Stimulated activated CD4-positive, alpha-beta T cell treated with anti-CD3 and anti-CD28 coated beads, Interleukin-1b, Interleukin-23, amount 100 ng/mL, for 1 hour (primary cell): ENCODE measurements at regions not wholly inside any gene's neighbourhood (a gene's known extent, or its start where the extent isn't known, plus 50 kb on each side); places are given as distances from the start of the nearest gene placed in this dataset.
A peak's percentile ranks its signal among the peaks of the same experiment; 100 is the strongest.
"Not testable (repeated sequence)": the region's sequence is repeated elsewhere in the genome, so short reads cannot be mapped to it uniquely, and the experiment has no call there.

Experiments
- DNase-seq, 2 donors: peaks; one replicate each; pipeline ENCODE4 v3.0.0-alpha.2; 2020; ENCODE audit warnings: low read depth in 2 of 2

DNA sequence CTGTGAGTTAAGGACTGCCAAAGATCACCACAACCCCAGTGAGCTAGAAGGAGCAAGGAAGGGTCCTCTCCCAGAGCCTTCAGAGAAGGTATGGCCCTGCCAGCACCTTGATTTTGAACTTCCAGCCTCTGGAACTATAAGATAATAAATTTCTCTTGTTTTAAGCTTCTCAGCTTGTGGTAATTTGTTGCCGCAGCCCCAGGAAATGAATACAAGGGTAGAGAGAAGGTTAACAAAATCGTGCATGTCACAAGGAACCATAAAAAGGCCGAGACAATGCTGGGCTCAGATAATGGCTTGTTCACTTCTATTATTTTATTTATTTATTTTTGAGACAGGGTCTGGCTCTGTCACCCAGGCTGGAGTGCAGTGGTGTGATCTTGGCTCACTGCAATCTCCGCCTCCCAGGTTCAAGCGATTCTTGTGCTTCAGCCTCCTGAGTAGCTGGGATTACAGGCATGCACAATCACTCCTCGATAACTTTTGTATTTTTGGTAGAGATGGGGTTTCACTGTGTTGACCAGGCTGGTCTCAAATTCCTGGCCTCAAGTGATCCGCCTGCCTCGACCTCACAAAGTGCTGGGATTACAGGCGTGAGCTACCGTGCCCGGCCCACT lies 71.5 kb downstream of the WSB1 start:
- not testable (repeated sequence) for DNase-seq

DNA sequence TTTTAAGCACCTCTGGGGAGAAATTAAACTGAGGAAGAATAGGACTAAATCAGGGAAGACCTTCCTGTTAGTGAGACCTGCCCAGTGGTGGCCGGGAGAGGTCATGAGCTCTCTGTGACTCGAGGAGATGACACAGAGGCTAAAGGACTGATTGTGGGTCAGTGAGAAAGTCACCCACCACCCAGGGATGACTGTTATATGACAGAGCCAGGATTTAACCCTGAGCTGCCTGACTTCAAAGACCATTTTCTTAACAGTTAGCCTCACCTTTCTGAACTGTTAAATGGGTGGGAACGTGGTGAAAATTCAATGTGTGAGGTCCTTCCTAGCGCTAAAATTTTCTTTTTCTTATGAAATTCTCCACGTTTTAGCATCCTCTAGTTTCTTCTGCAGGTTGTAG lies 72.5 kb downstream of the WSB1 start:
- no peak for DNase-seq

DNA sequence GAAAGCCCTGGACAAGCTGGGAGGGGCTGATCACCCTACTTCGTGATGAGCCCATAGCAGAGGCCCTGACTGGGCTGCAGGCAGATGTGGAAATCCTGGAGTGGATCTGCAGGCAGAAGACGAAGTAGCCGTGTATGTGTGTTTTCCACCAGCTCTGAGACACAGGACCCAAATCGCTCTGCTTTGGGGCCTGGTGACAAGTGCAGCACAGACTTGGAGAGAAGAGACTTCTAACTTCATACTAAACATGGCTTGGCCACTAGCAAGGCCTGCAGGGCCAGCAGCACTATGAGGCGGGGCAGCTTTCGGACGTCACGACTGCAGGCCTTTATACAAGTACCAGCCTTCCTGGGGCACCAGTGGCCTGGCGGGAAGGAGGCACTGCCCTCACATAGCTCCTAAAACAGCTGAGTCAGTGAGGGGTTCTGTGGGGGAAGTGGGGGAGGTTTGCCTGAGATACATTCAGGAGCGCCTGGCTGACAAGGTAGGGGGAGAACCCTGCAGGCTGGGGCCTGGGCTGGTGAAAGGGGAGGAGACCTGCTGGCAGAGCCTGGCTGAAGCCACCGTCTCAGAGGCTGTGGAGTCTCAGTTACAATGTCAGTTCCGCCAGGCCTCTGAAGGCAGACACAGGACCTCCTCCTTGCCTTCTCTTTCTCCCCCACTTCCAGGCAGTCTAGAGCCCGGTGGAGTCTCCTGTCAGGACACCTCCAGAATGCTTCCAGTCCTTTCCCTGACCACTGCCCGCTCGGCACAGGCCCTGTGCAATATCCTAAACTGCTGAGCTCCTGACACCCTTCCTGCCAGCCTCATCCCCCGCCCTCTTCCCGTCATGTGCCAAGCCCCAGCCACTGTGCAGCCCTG lies 73.4 kb downstream of the WSB1 start:
- no peak for DNase-seq

DNA sequence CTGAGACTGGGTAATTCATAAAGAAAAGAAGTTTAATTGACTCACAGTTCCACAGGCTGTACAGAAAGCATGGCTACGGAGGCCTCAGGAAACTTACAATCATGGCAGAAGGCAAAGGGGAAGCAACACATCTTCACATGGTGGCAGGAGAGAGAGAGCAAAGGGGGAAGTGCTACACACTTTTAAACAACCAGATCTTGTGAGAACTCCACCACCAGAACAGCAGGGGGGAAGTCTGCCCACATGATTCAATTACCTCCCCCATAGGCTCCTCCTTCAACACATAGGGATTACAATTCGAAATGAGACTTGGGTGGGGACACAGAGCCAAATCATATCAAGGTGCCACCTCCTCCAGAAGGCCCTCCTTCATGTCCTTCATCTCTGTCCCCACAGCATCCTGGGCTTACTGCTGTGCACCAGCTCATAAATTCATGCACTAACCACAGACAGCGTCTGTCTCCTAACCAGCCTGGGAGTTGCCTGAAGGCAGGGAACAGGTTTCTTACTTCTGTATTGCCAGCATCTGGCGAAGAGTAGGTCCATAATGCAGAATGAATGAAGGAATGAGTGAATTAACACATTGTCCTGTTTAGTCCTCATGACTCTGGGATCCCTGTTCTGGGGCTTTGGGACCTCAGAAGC lies 74.4 kb downstream of the WSB1 start:
- no peak for DNase-seq

DNA sequence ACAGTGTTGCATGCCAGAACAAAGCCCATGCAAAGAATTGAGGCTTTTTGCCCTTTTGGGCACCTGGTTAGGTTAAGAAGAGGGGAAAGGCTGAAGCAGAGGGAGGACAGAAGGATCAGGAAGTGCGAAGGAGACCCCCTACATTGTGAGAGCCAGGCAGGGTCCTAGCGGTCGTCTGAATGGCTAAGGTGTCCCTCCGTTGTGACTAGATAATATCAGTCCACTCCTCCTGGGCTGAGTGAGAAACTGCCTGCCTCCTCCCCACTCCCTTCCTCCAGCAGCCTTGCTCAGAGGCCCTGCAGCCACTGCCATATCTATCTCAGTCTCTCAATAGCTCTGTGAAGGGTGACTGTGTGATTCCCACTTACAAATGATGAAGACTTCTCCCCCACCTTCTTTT lies 75.1 kb downstream of the WSB1 start:
- no peak for DNase-seq

DNA sequence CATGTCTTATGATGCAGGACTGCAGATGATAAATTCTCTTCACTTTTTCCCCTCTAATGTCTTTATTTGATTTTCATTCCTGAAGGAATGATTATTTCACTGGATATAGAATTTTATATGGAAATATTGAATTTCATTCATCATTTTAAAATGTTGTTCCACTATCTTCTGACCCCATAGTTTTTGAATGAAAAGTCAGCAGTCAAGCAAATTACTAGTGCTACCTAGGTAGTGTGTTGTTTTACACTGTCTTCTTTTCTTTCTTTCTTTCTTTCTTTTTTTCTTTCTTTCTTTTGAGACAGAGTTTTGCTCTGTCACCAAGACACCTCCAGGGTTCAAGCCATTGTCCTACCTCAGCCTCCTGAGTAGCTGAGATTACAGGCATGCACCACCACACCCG lies 76.9 kb downstream of the WSB1 start:
- no peak for DNase-seq

DNA sequence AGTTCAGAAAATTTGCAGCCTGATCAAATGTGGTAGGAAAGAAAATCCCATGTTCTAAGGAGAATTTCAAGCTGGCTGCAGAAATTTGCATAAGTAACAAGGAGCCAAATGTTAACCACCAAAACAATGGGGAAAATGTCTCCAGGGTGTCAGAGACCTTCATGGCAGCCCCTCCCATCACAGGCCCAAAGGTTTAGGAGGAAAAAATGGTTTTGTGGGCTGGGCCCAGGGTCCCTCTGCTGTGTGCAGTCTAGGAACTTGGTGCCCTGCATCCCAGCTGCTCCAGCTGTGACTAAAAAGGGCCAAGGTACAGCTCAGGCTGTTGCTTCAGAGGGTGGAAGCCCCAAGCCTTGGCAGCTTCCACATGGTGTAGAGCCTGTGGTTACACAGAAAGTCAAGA lies 79.8 kb downstream of the WSB1 start:
- not testable (repeated sequence) for DNase-seq

DNA sequence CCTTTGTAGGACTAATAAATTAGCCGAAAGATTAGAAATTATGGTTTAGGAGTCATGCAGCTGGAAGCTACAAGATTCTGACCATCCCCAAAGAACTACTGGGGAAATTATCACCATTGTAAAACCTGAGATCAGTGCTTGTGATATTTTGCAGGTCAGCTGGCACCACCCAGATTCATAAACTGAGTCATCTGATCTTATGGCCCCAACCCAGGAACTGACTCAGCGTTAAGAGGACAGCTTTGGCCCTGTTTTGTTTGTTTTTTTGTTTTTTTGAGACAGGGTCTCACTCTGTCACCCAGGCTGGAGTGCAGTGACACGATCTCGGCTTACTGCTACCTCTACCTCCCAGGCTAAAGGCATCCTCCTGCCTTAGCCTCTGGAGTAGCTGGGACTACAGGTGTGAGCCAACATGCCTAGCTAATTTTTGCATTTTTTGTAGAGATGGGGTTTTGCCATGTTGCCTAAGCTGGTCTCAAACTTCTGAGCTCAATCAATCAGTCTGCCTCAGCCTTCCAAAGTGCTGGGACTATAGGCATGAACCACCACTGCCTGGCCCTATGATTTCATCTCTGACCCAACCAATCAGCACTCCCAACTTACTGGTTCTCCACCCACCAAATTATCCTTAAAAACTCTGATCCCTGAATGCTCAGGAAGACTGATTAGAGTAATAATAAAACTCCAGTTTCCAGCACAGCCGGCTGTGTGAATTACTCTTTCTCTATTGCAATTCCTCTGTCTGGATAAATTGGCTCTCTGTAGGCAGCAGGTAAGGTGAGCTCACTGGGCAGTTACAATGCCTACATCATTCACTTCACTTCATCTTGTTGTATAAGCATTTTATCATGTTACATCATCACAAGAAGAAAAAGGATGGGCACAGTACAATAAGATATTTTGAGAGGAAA lies 79.4 kb upstream of the KSR1 start:
- no peak for DNase-seq

DNA sequence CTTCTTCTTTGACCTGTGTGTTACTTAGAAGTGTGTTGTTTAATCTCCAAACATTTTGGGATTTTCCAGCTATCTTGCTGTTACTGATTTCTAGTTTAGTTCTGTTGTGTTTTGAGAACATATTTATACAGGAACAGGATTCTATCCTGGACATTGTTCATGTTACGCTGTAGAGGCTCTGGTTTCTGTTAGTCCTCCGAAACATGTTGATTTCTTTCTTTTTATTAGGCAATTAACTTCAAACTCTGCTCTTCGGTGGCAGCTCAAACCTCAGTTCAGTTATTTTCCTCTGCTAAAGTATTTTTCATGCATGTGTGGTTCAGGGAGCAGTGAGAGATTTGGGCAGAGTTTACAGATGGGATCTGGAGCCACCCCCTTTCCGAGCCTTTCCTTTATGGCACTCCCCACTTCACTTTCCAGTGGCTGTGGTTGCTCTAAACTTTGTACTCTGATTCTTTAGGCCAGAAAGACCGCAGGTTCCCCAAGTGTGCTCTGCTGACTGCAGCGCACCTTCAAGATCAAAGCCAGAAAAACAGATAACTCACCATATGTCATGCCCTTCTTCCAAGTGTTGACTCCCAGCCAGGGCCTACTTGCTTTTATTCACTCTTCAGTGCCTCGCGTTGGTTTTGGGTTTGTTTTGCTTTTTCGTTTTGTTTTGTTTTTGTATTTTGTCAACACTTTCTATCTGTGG lies 77.6 kb upstream of the KSR1 start:
- DNase-seq = no peak

DNA sequence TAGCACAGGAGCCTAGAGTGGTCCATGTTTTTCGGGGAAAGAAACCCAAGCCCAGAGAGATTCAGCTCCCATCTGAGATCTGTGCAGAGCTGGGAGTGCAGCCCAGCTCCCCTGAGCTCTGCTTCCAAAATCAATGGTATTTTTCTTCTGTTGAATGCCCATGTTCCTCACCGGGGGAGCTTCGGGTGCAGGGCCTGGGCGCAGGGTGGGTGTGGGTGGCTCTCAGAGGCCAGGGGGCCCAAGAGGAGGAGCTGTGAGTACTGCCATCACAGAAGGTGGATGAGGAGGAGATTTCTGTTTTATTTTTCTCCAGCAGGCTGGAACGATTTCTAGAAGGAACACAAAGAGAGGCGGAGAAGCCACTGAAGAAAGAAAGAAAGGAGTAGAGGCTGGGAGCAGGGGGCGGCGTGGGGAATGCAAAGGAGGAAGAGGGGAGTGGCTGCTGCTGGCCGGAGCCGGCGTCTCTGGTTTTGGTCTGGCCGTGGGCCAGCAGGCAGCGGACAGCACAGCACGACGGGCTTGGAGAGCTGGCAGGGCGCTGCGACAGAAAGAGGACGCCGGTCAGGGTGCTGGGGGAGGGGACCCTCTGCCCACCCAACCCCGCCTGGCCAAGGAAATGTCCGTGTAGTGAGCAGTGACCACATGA lies 76.2 kb upstream of the KSR1 start:
- DNase-seq = no peak

DNA sequence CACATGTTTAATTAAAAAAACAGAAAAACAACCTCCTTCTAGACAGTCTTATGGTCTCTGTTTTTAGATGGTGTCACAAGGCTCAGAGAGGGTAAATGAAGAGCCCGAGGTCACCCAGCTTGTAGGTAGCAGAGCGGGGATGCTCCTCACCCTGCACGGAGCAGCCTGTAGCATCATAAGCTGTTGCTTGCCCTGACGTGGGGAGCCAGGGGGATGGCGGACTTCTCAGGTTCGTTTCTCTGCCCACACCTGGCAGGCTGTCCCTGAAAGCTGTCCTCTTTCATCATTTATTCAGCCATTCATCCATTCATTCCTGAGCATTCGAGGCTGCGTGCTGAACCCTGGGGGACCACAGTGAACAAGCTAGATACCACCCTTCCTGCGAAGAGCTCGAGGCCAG lies 75.7 kb upstream of the KSR1 start:
- no peak for DNase-seq

DNA sequence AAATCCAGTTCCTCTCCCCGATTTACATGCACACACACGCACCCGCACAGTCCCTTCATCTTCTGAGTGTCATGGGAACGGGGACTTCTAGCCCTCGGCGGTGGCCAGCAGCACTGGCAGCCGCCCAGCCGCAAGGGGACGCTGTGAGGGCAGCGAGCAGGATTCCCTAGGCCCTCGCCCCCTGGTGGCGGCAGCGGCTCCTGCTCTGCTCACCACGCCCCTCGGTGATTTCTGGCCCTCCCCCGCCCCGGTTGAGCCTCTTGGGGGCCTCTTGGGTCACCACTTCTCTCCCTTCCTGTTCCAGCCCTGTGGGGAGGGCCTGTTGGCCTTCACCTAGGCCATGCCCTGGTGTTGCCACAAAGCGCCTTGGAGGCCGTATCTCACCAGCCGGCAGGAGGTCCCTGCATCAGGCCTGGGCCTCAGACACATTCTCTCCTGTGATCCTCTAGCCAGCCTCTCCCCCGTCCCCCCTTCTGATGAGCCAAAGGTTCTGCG lies 75.2 kb upstream of the KSR1 start:
- DNase-seq = peak; percentile 44 to 70

DNA sequence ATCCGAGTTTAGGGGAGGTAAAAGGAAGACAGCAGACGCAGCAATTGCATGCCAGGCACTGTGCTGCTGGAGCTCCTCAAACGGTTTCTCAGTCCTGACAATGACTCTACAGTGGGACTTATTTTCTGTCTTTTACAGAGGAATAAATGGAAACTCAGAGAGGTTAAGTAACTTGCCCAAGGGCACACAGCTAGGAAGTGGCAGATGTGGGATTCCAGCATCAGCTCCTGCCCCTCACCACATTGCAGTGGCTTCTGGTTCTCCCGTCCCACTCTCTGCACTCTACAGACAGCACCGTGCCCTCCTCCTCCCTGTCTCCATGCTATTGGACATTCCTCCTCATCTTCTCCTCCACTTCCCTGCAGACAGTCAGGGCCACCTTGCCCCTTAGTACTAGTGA lies 74.2 kb upstream of the KSR1 start:
- no peak for DNase-seq

DNA sequence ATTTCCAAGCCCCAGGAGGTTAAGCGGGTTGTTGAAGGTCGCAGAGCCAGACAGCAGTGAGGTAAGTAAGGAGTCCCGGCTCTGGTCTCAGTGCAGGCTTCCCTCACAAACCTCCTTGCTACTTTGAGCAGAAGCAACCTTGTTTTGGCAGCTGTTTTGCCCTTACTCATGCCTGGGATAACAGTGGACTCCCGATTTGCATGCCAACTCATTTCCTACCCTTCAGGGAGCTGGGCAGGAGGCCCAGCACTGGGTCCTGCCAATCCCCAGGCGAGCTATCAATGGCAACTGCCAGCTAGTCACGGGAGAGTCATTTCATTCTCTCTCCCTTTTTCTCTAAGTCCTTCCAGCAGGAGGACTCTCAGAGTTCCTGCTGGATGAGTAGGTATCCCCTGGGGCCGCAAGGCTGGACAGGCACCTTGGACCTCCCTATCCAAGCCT lies 72.0 kb upstream of the KSR1 start:
- DNase-seq = no peak

DNA sequence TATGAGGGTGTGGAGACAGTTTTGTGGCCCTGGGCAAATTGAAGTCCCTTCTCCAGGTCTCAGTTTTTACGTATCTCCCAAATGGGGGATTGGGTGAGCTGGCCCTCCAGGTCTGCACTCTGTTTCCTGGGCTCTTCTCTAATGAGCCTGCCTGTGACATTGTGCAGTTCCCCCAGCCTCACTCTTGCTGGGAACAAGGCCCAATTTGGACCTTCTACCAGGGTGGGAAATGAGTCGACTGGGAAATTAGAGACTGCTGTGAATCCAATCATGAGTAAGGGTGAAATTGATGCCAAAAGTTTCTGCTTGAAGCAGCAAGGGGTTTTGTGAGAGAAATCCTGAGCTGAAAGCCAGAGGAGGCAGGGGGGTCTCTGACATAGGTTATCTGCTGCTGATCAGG lies 71.5 kb upstream of the KSR1 start:
- no peak for DNase-seq

DNA sequence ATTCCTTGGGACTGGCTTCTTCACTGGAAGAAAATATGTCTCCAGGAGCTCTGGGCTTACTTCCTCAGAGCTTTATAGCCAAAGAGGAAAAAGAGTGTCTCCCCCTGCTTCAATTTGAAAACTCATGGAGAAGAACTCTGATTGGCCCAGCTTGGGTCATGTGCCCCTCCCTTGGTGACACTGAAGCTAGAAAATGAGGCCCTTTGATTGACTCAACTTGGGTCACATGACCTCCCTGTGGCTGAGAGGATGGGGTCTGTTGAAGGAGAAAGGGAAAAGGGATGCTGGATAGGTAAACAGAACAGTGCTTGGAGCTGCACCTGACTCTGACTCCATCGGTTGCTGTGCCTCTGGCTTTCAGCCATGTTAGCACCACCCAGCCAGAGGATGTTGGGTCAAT lies 70.6 kb upstream of the KSR1 start:
- no peak for DNase-seq

DNA sequence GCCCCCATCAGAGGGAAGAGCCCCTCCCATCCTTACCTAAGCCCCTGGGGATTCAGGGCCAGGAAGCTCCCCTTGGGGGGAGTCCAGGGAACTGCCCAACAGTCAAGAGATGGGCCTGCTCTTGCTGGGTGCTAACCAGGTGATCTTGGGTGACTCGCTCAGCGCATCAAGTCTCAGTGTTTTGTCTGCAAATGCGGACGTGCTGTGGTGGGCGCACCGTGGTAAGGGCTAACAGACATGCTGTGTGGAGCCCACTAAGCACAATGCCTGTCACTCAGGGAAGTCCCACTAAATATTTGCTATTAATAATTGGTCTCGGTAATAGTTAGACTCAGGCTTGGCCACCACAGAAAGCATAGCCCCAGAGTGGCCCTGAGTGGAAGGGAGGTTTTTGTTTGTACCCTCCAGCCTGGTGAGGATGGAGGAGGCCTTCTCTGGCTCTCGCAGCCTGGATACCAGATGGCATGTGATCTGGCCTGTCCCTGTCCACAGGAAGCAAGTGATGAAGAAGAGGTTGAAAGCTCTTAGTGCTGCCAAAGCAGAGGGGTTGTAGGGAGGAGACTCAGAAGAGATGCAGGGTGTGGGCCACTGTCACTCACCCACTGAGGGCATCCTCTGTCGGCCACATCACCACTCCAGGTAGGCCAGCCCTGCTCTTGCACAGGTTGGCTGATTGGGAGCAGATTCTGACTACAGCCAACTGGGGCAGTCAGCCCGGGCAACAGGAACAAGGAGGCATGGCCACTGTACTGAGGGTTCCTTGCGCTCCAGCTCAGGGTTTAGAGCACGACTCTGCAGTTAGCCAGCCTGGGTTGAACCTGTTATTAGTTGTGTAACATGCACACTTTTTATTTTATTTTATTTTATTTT lies 69.8 kb upstream of the KSR1 start:
- no peak for DNase-seq

DNA sequence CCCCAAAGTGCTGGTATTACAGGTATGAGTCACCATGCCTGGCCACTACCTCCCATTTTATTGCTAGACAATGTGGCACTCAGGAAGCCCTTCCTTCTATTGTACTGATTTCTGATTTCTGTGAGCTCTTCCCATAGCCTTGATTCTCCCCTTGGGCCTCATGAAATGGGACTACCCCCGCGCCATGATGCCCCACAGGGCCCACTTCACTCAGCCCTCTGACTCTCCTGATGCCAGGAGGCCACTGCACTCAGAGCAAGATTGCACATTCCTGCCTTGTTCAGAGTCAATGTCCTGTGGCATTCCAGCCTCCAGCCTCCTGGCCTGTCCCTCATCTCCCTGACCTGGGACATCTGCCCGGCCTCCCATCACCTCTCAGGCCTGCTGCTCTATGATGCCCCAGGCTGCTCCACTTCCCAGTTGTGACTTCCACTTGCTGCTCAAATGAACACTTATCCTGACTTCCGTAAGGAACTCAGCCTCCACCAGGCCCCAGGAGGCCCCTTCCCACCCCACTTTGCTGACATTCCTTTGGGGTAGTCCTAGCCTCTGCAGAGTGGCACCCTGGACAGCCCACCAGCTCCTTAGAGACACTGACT lies 66.6 kb upstream of the KSR1 start:
- DNase-seq = no peak

DNA sequence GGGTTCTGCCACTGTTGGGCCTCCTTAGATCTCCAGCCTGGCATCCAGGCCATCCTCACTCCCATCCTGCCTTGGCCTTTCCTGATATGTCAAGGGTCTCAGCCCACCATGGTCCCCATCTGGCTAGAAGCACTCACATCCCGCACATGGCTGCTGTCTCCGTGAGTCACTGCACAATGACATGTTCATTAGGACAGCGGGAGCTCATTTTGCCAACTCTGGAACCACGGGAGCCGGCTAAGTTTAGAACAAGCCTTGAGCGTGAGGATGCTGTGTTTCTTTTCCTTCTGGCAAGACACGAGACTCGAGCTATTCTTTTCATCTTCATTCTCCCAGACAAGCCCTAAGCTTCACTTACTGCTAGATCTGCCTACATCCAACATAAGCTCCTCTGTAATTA lies 65.7 kb upstream of the KSR1 start:
- no peak for DNase-seq
